Mucosa of rectum (tissue), 2 donors: ENCODE measurements at regions not wholly inside any gene's neighbourhood (a gene's known extent, or its start where the extent isn't known, plus 50 kb on each side); places are given as distances from the start of the nearest gene placed in this dataset.

Experiments
- H3K27ac ChIP-seq, 2 donors: one replicate each; pipeline ENCODE4 v1.7.0; 2013; ENCODE audit warnings: inconsistent platforms in 2 of 2, low read depth in 2 of 2, low read length in 2 of 2
- H3K27me3 ChIP-seq, 2 donors: one replicate each; pipeline ENCODE4 v1.7.0; 2013; ENCODE audit warnings: low read length in 2 of 2; ENCODE audit not compliant: control insufficient read depth in 2 of 2, insufficient read depth in 2 of 2
- H3K36me3 ChIP-seq, 2 donors: one replicate each; pipeline ENCODE4 v1.7.0; 2013; ENCODE audit warnings: low read length in 2 of 2; ENCODE audit not compliant: control insufficient read depth in 2 of 2, insufficient read depth in 2 of 2
- H3K4me1 ChIP-seq, 2 donors: one replicate each; pipeline ENCODE4 v1.7.0; 2013; ENCODE audit warnings: low read length in 2 of 2, mild to moderate bottlenecking in 1 of 2; ENCODE audit not compliant: control insufficient read depth in 2 of 2, insufficient read depth in 2 of 2
- H3K4me3 ChIP-seq, 2 donors: one replicate each; pipeline ENCODE4 v1.7.0; 2013; ENCODE audit warnings: low read length in 2 of 2
- H3K9ac ChIP-seq, 2 donors: one replicate each; pipeline ENCODE4 v1.7.0; 2013; ENCODE audit warnings: low read length in 2 of 2, low read depth in 1 of 2, mild to moderate bottlenecking in 1 of 2
- H3K9me3 ChIP-seq, 2 donors: one replicate each; pipeline ENCODE4 v1.7.0; 2013; ENCODE audit warnings: low read length in 2 of 2; ENCODE audit not compliant: control insufficient read depth in 2 of 2
- donor health status: healthy.
- donor health status: Normal muscosa, but diverticular disease.

DNA sequence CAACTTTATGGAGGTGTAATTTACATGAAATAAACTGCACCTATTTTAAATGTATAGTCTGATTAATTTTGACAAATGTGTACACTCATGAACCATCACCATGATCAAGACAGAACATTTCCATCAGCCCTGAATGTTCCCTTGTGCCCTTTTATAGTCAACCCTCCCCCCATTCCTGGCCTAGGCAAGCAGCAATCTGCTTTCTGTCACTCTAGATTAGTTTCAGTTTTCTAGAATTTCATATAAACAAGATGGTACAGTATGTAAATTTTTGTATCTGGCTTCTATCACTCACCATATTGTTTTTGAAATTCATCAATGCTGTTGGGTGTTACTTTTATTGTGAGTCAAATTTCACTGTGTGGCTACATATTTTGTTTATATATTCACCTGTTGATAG is 234.2 kb upstream of the RPS6KA3 start:
- Histone ChIP-seq H3K9me3 (no peaks in the 10 kb centered on the region), H3K4me3 (no peak overlapping the region), H3K27ac (no peak overlapping the region), H3K4me1 (peaks cover 0 to 5% of the 10 kb centered on the region in 2 donors), H3K9ac (no peak overlapping the region), H3K27me3 (no peaks in the 10 kb centered on the region), H3K36me3 (no peaks in the 10 kb centered on the region)

DNA sequence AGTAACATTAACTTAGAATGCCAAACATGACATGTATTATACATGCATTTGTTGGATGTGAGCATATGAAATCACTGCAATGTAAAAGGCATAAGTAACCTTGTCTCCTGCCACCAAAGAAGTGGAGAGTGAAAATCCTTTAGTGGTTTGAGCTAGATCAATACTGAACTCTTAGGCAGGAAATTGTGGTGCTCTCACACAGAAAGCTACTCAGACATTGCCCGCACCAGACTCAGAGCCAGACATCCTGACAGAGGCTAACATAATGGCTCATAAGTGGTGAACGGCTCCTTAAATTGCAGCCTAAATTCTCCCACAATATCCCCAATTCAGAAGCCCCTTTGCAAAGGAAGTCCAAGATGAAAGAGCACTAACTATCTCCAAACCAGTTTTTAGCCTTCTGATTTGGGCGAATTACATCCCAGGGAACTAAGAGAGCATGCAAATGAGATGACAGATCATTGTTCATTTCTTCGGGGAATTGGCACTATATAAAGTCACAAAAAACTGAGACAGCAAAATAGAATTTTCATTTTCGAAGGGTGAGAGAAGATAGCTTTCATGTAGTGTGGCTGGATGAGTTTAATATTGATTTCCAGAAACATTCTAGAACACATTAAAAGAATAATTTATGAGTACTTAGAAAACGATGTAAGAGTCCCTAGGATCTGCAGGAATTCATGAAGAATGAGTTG is 233.6 kb upstream of the RPS6KA3 start:
- Histone ChIP-seq H3K27ac (no peak overlapping the region), H3K9ac (no peak overlapping the region), H3K27me3 (no peaks in the 10 kb centered on the region), H3K9me3 (no peaks in the 10 kb centered on the region), H3K4me3 (no peak overlapping the region), H3K4me1 (peaks cover 0 to 5% of the 10 kb centered on the region in 2 donors), H3K36me3 (no peaks in the 10 kb centered on the region)

DNA sequence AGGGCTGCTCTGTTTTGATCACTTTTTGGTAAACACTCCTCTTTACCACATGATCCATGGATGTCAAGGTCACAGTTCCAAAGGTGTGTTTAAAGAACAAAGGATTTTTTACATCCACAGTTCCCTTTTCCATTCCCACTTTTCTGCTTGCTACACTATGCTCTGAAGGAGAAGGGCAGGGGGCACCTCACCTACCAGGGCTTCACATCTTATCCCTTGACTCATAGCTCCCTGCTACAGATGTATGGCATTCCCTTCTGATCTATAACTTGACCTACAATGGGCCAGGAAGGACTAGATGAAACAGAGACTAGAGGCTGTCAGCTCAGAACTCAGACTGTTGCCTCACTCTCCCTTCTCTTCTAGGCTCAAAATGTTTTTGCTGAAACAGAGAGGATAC is 233.1 kb upstream of the RPS6KA3 start:
- H3K4me1 ChIP-seq: peaks cover 0 to 5% of the 10 kb centered on the region in 2 donors
- H3K9me3 ChIP-seq: no peaks in the 10 kb centered on the region
- no peaks in the 10 kb centered on the region for H3K36me3 ChIP-seq
- H3K27me3 ChIP-seq: no peaks in the 10 kb centered on the region
- no peak overlapping the region for H3K9ac ChIP-seq
- H3K4me3 ChIP-seq: no peak overlapping the region
- no peak overlapping the region for H3K27ac ChIP-seq

DNA sequence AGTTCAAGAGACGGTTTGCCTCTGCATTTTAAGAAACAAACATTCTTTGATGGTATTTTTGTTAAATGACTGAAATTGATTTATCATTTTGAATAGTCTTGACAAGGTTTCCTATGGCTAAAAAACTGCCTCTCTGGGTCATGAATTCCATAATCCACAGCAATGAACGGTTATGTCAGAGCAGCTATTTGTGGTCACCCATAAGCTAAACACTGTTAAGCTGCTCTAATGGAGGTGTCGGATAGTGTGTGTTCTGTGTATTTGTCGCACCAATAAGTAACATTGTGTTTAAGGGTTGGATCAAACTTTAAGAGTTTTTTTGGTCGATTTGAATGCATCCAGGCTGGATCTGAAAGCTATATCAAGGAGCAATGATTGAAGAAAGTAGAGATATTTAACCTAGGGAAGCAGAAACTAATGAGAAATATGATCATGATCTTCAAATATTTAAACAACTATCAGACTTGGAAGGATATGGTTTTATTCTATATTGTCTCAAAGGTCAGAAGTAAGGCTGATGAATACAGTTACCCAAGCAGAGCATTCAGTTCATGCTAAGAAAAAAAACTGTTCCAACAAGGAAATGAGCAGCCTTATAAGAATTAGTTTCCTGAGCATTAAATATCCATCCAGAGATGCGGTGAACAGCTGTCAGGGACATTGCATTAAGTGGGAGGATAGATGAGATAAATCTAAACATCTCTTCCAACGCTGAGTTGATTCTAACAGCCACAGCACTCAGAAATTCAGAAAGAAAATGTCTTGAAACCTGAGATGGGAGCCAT is 232.3 kb upstream of the RPS6KA3 start:
- Histone ChIP-seq H3K27me3 (no peaks in the 10 kb centered on the region), H3K4me3 (no peak overlapping the region), H3K9me3 (no peaks in the 10 kb centered on the region), H3K9ac (no peak overlapping the region), H3K36me3 (no peaks in the 10 kb centered on the region), H3K27ac (no peak overlapping the region), H3K4me1 (peaks cover 0 to 5% of the 10 kb centered on the region in 2 donors)

DNA sequence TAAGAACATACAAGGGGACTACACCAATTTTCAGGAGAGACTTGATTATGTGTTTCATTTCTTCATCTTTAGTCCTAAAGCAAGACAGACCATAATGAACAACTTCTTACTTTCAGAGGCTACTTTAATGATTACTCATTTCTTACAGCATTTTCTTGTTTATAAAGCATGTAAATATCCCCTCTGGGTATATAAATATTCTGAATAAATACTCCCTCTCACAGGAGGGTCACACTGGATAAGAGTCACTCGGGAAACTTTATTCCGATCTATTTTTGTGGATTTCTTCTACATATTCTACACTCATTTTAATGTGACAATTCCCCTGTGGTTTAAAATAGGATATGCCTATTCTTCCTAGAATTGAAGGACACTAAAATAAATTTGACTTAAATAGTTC is 228.9 kb upstream of the RPS6KA3 start:
- Histone ChIP-seq H3K27me3 (no peaks in the 10 kb centered on the region), H3K4me1 (peaks cover 0 to 5% of the 10 kb centered on the region in 2 donors), H3K27ac (no peak overlapping the region), H3K9ac (no peak overlapping the region), H3K9me3 (no peaks in the 10 kb centered on the region), H3K4me3 (no peak overlapping the region), H3K36me3 (no peaks in the 10 kb centered on the region)

DNA sequence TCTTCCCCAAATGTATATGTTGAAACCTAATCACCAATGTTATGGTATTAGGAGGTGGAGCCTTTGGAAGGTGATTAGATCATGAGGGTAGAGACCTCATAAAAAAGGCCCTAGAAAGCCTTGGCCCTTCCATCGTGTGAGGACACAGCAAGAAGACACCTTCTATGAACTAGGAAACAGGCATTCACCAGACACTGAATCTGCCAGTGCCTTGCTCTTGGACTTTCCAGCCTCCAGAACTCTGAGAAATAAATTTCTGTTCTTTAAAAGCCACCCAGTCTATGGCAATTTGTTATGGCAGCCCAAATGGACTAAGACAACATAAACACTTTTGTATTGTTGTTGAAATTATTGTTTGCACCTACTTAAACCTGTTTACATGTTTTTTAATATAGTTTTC is 221.8 kb upstream of the RPS6KA3 start:
- no peaks in the 10 kb centered on the region for H3K4me1 ChIP-seq
- no peaks in the 10 kb centered on the region for H3K27me3 ChIP-seq
- H3K36me3 ChIP-seq: no peaks in the 10 kb centered on the region
- H3K9ac ChIP-seq: no peak overlapping the region
- H3K9me3 ChIP-seq: no peaks in the 10 kb centered on the region
- H3K4me3 ChIP-seq: no peak overlapping the region
- H3K27ac ChIP-seq: no peak overlapping the region

DNA sequence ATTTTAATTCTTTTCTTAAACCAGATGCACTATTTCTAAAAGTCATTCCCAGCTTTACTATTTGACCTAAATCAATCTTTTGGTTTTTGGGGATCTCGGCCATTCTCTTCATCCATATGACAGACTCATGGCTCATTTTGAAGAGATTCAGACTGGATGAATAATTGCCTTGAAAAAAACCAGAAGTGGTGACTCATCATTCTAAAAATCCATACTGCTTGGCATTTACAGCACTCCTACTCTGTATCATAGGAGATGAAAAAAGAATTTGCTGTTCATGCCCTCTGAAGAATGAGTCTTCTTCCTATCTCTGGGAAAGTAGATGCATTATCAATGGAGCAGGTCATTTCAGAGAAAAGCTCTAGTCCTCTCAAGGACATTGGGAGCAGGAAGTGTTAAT is 220.5 kb upstream of the RPS6KA3 start:
- Histone ChIP-seq H3K9ac (no peak overlapping the region), H3K9me3 (no peaks in the 10 kb centered on the region), H3K36me3 (no peaks in the 10 kb centered on the region), H3K27me3 (no peaks in the 10 kb centered on the region), H3K4me1 (no peaks in the 10 kb centered on the region), H3K27ac (no peak overlapping the region), H3K4me3 (no peak overlapping the region)

DNA sequence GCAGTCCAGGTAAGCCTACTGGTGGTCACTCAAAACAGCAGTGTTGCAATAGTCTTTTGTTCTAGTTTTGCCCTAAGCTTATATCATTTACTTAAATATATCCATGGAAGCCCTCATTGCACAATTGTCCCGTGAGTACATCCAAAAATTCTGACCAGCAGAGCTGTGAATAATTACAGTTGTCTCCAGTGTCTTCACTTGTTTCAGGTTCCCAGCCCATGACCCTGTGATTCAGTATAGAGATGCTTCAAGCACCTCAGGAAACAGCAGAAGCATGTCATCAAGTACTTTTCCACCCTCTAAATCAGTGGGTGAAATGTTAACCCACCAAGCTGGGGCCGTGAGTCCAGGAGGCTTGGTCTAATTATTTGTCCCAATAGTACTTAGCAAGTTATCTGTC is 214.9 kb upstream of the RPS6KA3 start:
- no peak overlapping the region for H3K4me3 ChIP-seq
- no peak overlapping the region for H3K27ac ChIP-seq
- no peaks in the 10 kb centered on the region for H3K36me3 ChIP-seq
- no peak overlapping the region for H3K9ac ChIP-seq
- no peaks in the 10 kb centered on the region for H3K9me3 ChIP-seq
- peaks cover 0 to 6% of the 10 kb centered on the region in 2 donors for H3K4me1 ChIP-seq
- no peaks in the 10 kb centered on the region for H3K27me3 ChIP-seq

DNA sequence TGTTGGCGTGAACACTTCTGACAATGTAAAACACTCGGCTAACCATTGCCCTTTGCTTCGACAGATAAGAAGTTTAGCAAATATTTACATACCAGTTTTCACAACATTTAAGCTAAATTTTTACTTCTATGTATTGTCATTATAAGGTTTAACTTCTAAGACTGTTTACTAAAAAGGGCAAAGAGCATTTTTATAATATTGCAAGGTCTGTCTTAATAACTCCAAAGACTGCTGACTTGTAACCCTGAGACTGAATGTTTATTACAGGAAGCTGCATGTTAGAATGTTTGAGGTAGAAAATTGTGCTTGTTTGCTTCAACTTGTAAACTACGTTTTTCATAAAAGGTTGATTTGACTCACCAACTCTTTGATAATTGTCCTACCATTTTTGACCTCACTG is 213.2 kb upstream of the RPS6KA3 start:
- Histone ChIP-seq H3K4me3 (no peak overlapping the region), H3K9ac (no peak overlapping the region), H3K27me3 (no peaks in the 10 kb centered on the region), H3K27ac (no peak overlapping the region), H3K9me3 (no peaks in the 10 kb centered on the region), H3K4me1 (peaks cover 0 to 6% of the 10 kb centered on the region in 2 donors), H3K36me3 (no peaks in the 10 kb centered on the region)

DNA sequence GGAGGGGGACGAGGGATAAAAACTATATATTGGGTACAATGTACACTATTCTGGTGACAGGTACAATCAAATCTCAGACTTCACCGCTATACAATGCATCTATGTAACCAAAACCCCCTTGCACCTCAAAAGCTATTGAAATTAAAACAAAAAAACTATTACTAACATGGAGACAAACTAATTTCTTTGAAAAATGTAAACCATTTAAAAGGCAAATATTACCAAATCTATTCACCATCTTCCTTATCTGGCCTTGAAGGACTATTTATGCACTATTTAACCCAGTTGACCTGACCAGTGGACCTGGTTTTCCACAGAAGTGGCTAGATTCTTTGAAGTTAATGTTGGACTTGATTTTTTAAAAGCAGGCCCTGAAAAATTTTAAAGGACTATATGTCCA is 212.3 kb upstream of the RPS6KA3 start:
- H3K9ac ChIP-seq: no peak overlapping the region
- H3K4me3 ChIP-seq: no peak overlapping the region
- H3K27ac ChIP-seq: no peak overlapping the region
- H3K27me3 ChIP-seq: no peaks in the 10 kb centered on the region
- peaks cover 0 to 6% of the 10 kb centered on the region in 2 donors for H3K4me1 ChIP-seq
- H3K9me3 ChIP-seq: no peaks in the 10 kb centered on the region
- H3K36me3 ChIP-seq: no peaks in the 10 kb centered on the region
